ENCODE measurements at regions not wholly inside any gene's neighbourhood (a gene's known extent, or its start where the extent isn't known, plus 50 kb on each side); places are given as distances from the start of the nearest gene placed in this dataset.

GRCh38 chr7:114242992-114243507, 171.6 kb upstream of the FOXP2 start:
- Mint-ChIP-seq H3K27me3 (ENCODE audit: low read depth) (no peaks in the 10 kb centered on the region), H3K9me3 (no peaks in the 10 kb centered on the region), H3K4me3 (no peak overlapping the region), H3K27ac (no peak overlapping the region), H3K36me3 (ENCODE audit: low read depth) (no peaks in the 10 kb centered on the region), H3K4me1 (ENCODE audit: low read depth) (no peaks in the 10 kb centered on the region)

GRCh38 chr7:114229246-114229645, 185.4 kb upstream of the FOXP2 start:
- no peaks in the 10 kb centered on the region for H3K4me1 Mint-ChIP-seq (ENCODE audit: low read depth)
- H3K9me3 Mint-ChIP-seq, result no peaks in the 10 kb centered on the region
- H3K27ac Mint-ChIP-seq, result no peak overlapping the region
- H3K27me3 Mint-ChIP-seq (ENCODE audit: low read depth), result no peaks in the 10 kb centered on the region
- H3K4me3 Mint-ChIP-seq, result no peak overlapping the region
- H3K36me3 Mint-ChIP-seq (ENCODE audit: low read depth), result no peaks in the 10 kb centered on the region

- Mint-ChIP-seq H3K9me3 (no peaks in the 10 kb centered on the region), H3K36me3 (ENCODE audit: low read depth) (no peaks in the 10 kb centered on the region), H3K4me3 (no peak overlapping the region), H3K4me1 (ENCODE audit: low read depth) (no peaks in the 10 kb centered on the region), H3K27ac (no peak overlapping the region), H3K27me3 (ENCODE audit: low read depth) (no peaks in the 10 kb centered on the region)
Measured at GRCh38 chr7:114225784-114226183, 188.8 kb upstream of the FOXP2 start.

GRCh38 chr7:114218283-114218682, 196.3 kb upstream of the FOXP2 start:
- Mint-ChIP-seq H3K4me3 (no peak overlapping the region), H3K4me1 (ENCODE audit: low read depth) (no peaks in the 10 kb centered on the region), H3K27me3 (ENCODE audit: low read depth) (no peaks in the 10 kb centered on the region), H3K36me3 (ENCODE audit: low read depth) (no peaks in the 10 kb centered on the region), H3K9me3 (no peaks in the 10 kb centered on the region), H3K27ac (no peak overlapping the region)

- H3K4me3 Mint-ChIP-seq, result no peak overlapping the region
- H3K27ac Mint-ChIP-seq, result no peak overlapping the region
- no peaks in the 10 kb centered on the region for H3K4me1 Mint-ChIP-seq (ENCODE audit: low read depth)
- H3K9me3 Mint-ChIP-seq, result no peaks in the 10 kb centered on the region
- H3K36me3 Mint-ChIP-seq (ENCODE audit: low read depth), result no peaks in the 10 kb centered on the region
- H3K27me3 Mint-ChIP-seq (ENCODE audit: low read depth), result no peaks in the 10 kb centered on the region
Measured at GRCh38 chr7:114217026-114217806, 197.4 kb upstream of the FOXP2 start.

GRCh38 chr7:114214466-114214865, 200.1 kb upstream of the FOXP2 start:
- H3K27ac Mint-ChIP-seq, result no peak overlapping the region
- no peaks in the 10 kb centered on the region for H3K9me3 Mint-ChIP-seq
- no peaks in the 10 kb centered on the region for H3K4me1 Mint-ChIP-seq (ENCODE audit: low read depth)
- no peaks in the 10 kb centered on the region for H3K36me3 Mint-ChIP-seq (ENCODE audit: low read depth)
- no peak overlapping the region for H3K4me3 Mint-ChIP-seq
- H3K27me3 Mint-ChIP-seq (ENCODE audit: low read depth), result no peaks in the 10 kb centered on the region

GRCh38 chr7:114212721-114213429, 201.7 kb upstream of the FOXP2 start:
- no peak overlapping the region for H3K27ac Mint-ChIP-seq
- H3K4me3 Mint-ChIP-seq, result no peak overlapping the region
- H3K36me3 Mint-ChIP-seq (ENCODE audit: low read depth), result no peaks in the 10 kb centered on the region
- no peaks in the 10 kb centered on the region for H3K4me1 Mint-ChIP-seq (ENCODE audit: low read depth)
- no peaks in the 10 kb centered on the region for H3K27me3 Mint-ChIP-seq (ENCODE audit: low read depth)
- H3K9me3 Mint-ChIP-seq, result no peaks in the 10 kb centered on the region

- no peaks in the 10 kb centered on the region for H3K36me3 Mint-ChIP-seq (ENCODE audit: low read depth)
- no peaks in the 10 kb centered on the region for H3K27me3 Mint-ChIP-seq (ENCODE audit: low read depth)
- H3K27ac Mint-ChIP-seq, result no peak overlapping the region
- H3K4me3 Mint-ChIP-seq, result no peak overlapping the region
- H3K9me3 Mint-ChIP-seq, result no peaks in the 10 kb centered on the region
- H3K4me1 Mint-ChIP-seq (ENCODE audit: low read depth), result no peaks in the 10 kb centered on the region
Measured at GRCh38 chr7:114209968-114210367, 204.6 kb upstream of the FOXP2 start.

- no peaks in the 10 kb centered on the region for H3K4me1 Mint-ChIP-seq (ENCODE audit: low read depth)
- H3K9me3 Mint-ChIP-seq, result no peaks in the 10 kb centered on the region
- no peak overlapping the region for H3K4me3 Mint-ChIP-seq
- no peaks in the 10 kb centered on the region for H3K27me3 Mint-ChIP-seq (ENCODE audit: low read depth)
- no peaks in the 10 kb centered on the region for H3K36me3 Mint-ChIP-seq (ENCODE audit: low read depth)
- H3K27ac Mint-ChIP-seq, result no peak overlapping the region
Measured at GRCh38 chr7:114206688-114207087, 207.9 kb upstream of the FOXP2 start.

- Mint-ChIP-seq H3K27me3 (ENCODE audit: low read depth) (no peaks in the 10 kb centered on the region), H3K4me1 (ENCODE audit: low read depth) (no peaks in the 10 kb centered on the region), H3K4me3 (no peak overlapping the region), H3K36me3 (ENCODE audit: low read depth) (no peaks in the 10 kb centered on the region), H3K27ac (no peak overlapping the region), H3K9me3 (no peaks in the 10 kb centered on the region)
Measured at GRCh38 chr7:114196517-114196916, 218.1 kb upstream of the FOXP2 start.

GRCh38 chr7:114190387-114190786, 224.2 kb upstream of the FOXP2 start:
- no peaks in the 10 kb centered on the region for H3K36me3 Mint-ChIP-seq (ENCODE audit: low read depth)
- no peaks in the 10 kb centered on the region for H3K4me1 Mint-ChIP-seq (ENCODE audit: low read depth)
- H3K4me3 Mint-ChIP-seq, result no peak overlapping the region
- no peaks in the 10 kb centered on the region for H3K27me3 Mint-ChIP-seq (ENCODE audit: low read depth)
- no peak overlapping the region for H3K27ac Mint-ChIP-seq
- H3K9me3 Mint-ChIP-seq, result no peaks in the 10 kb centered on the region

GRCh38 chr7:114183311-114184088, 231.1 kb upstream of the FOXP2 start:
- no peaks in the 10 kb centered on the region for H3K36me3 Mint-ChIP-seq (ENCODE audit: low read depth)
- no peaks in the 10 kb centered on the region for H3K9me3 Mint-ChIP-seq
- no peaks in the 10 kb centered on the region for H3K4me1 Mint-ChIP-seq (ENCODE audit: low read depth)
- H3K27ac Mint-ChIP-seq, result no peak overlapping the region
- no peaks in the 10 kb centered on the region for H3K27me3 Mint-ChIP-seq (ENCODE audit: low read depth)
- no peak overlapping the region for H3K4me3 Mint-ChIP-seq

GRCh38 chr7:114182837-114183236, 231.8 kb upstream of the FOXP2 start:
- no peaks in the 10 kb centered on the region for H3K9me3 Mint-ChIP-seq

GRCh38 chr7:114181280-114181679, 233.3 kb upstream of the FOXP2 start:
- H3K36me3 Mint-ChIP-seq (ENCODE audit: low read depth), result no peaks in the 10 kb centered on the region
- H3K9me3 Mint-ChIP-seq, result no peaks in the 10 kb centered on the region
- no peaks in the 10 kb centered on the region for H3K4me1 Mint-ChIP-seq (ENCODE audit: low read depth)
- no peaks in the 10 kb centered on the region for H3K27me3 Mint-ChIP-seq (ENCODE audit: low read depth)
- H3K27ac Mint-ChIP-seq, result no peak overlapping the region
- H3K4me3 Mint-ChIP-seq, result no peak overlapping the region

More at GRCh38 chr7:114182837-114183236, 231.8 kb upstream of the FOXP2 start:
- Mint-ChIP-seq H3K4me3 (no peak overlapping the region), H3K27me3 (ENCODE audit: low read depth) (no peaks in the 10 kb centered on the region), H3K27ac (no peak overlapping the region), H3K36me3 (ENCODE audit: low read depth) (no peaks in the 10 kb centered on the region), H3K4me1 (ENCODE audit: low read depth) (no peaks in the 10 kb centered on the region)
